K562 (cell line): ENCODE measurements at regions not wholly inside any gene's neighbourhood (a gene's known extent, or its start where the extent isn't known, plus 50 kb on each side); places are given as distances from the start of the nearest gene placed in this dataset.

Source experiments
- JUND ChIP-seq, 2 experiments: IDR thresholded peaks; 2 replicates in 1 of 2; 3 replicates in 1 of 2; pipeline ENCODE4 v1.6.1; 2011; ENCODE audit warnings: borderline replicate concordance in 2 of 2, low read depth in 2 of 2, low read length in 2 of 2, improper control_type of control experiment in 1 of 2, missing biosample characterization in 1 of 2, missing genetic modification characterization in 1 of 2, missing genetic modification reagents in 1 of 2
- POLR3G ChIP-seq: IDR thresholded peaks from 2 replicates; pipeline ENCODE4 v1.6.1; 2011; ENCODE audit not compliant: insufficient read length, insufficient replicate concordance; ENCODE audit errors: extremely low read depth

- TF ChIP-seq JUND (IDR thresholded peaks at IDR 0.05; ENCODE audit: borderline replicate concordance, low read depth, low read length) = no peak
- no peak for TF ChIP-seq JUND (tag; IDR thresholded peaks at IDR 0.05; ENCODE audit: borderline replicate concordance, low read depth, low read length)
- TF ChIP-seq POLR3G = no peak
Observed at GRCh38 chr11:130769782-130770535, 146.3 kb downstream of the SNX19 start.
